Heart left ventricle (tissue), 16 donors: ENCODE measurements at regions not wholly inside any gene's neighbourhood (a gene's known extent, or its start where the extent isn't known, plus 50 kb on each side); places are given as distances from the start of the nearest gene placed in this dataset.

Source experiments
- ATAC-seq, 4 donors: fragments of 200-7000 bp; cut with Tn5 transposase; one replicate each; pipeline ENCODE4 v1.9.1; 2020 to 2022; ENCODE audit warnings: moderate library complexity in 4 of 4, mild to moderate bottlenecking in 3 of 4, moderate number of reproducible peaks in 1 of 4
- DNase-seq, 5 donors: peaks; one replicate each; pipeline ENCODE4 v3.0.0-alpha.2; 2020
- H3K27ac ChIP-seq, 12 donors: fragments of 200-600 bp; sonication (generic) in 4 of 12; one replicate each; pipeline versions ENCODE4 v1.5.0 to v1.8.0; 2016 to 2022; ENCODE audit warnings: mild to moderate bottlenecking in 2 of 12
- H3K27me3 ChIP-seq, 9 donors: fragments of 200-600 bp; sonication (generic) in 2 of 9; one replicate each; pipeline versions ENCODE4 v1.5.1 to v1.8.0; 2016 to 2022; ENCODE audit warnings: mild to moderate bottlenecking in 3 of 9
- H3K36me3 ChIP-seq, 9 donors: fragments of 200-600 bp; sonication (generic) in 2 of 9; one replicate each; pipeline versions ENCODE4 v1.5.0 to v1.8.0; 2018 to 2022; ENCODE audit warnings: mild to moderate bottlenecking in 2 of 9
- H3K4me1 ChIP-seq, 12 donors: fragments of 200-600 bp; sonication (generic) in 4 of 12; one replicate each; pipeline versions ENCODE4 v1.5.0 to v1.8.0; 2016 to 2022; ENCODE audit warnings: mild to moderate bottlenecking in 3 of 12
- H3K4me3 ChIP-seq, 12 donors: fragments of 200-600 bp; sonication (generic) in 4 of 12; one replicate each; pipeline versions ENCODE4 v1.5.0 to v1.8.0; 2017 to 2022; ENCODE audit warnings: mild to moderate bottlenecking in 9 of 12, moderate library complexity in 4 of 12
- H3K9me3 ChIP-seq, 12 donors: fragments of 200-600 bp; sonication (generic) in 4 of 12; one replicate each; pipeline versions ENCODE4 v1.5.0 to v1.8.0; 2016 to 2022; ENCODE audit warnings: mild to moderate bottlenecking in 1 of 12
- CTCF ChIP-seq, 12 donors: fragments of 200-600 bp; sonication (generic) in 4 of 12; IDR thresholded peaks; one replicate each; pipeline versions ENCODE4 v1.5.0 to v1.8.0; 2018 to 2022; ENCODE audit warnings: antibody characterized with exemption in 12 of 12, mild to moderate bottlenecking in 5 of 12
- POLR2A ChIP-seq, 2 donors: fragments of 450-650 bp; IDR thresholded peaks; one replicate each; pipeline ENCODE4 v1.6.1; 2017; ENCODE audit warnings: antibody characterized with exemption in 2 of 2, mild to moderate bottlenecking in 2 of 2, moderate library complexity in 2 of 2
- whole genome bisulfite sequencing, 4 donors: extraction: QIAGEN DNeasy Blood & Tissue Kit in 2 of 4; methylation state at CpG; one replicate each; pipeline versions ENCODE4 v1.1.5 to v1.1.7; 2013 to 2018; 5-methylcytosine and 5-hydroxymethylcytosine counted together
- intact Hi-C, 10 donors: fragments of 100-400 bp; cut with DNase I; formaldehyde crosslinking; loops; one replicate each; pipeline versions ENCODE4 v1.11.1 to v1.14.2; 2022
- donor health status: ischemic (EF 13 %, LVEDD 7.1; RV severe dilation, severe dysfunction).
- donor health status: healthy with polysubstance abuse.
- donor health status: DM: no; HTN: yes; CAD: no.
- donor health status: DM: no; HTN: no; CAD: no.
- donor health status: ischemic (EF 25% LVEDD 6.9; RV normal size, moderate dysfunction).
- donor health status: ischemic (EF 25% LVEDD 5.7; RV mildly dilated, moderate dysfunction).
- donor health status: healthy.
- donor health status: DM: yes; HTN: yes; CAD: no.
- donor health status: ischemic (EF 35%, LVEDD 5.7; RV mildly dilated, moderate dysfunction).
- donor health status: nonischemic (EF 11% LVEDD 7.7; RV severe dilation, severe dysfunction).
- donor health status: DM: yes; HTN: yes; CAD: no.
- donor health status: PGD.
- donor health status: ischemic (EF 29% LVEDD 5.4; RV normal size, mild dysfunction).
- donor health status: nonischemic (EF 23%, LVEDD 6.1; RV moderate dilation, normal function).

- H3K4me3 ChIP-seq = no peak overlapping the region
These were observed 366.7 kb downstream of the NUP35 start for GRCh38 chr2:183490914-183491313.

GRCh38 chr2:183493040-183493439 lies 368.8 kb downstream of the NUP35 start:
- Histone ChIP-seq H3K4me1 (peaks cover 0 to 11% (median 2%) of the 10 kb centered on the region in 12 donors), H3K27ac (no peak overlapping the region), H3K27me3 (no peaks in the 10 kb centered on the region), H3K36me3 (no peaks in the 10 kb centered on the region), H3K4me3 (no peak overlapping the region), H3K9me3 (no peaks in the 10 kb centered on the region)
- WGBS, 4 donors = 68 to 80% (median 75%) methylated on average over 5 of the region's 5 CpGs
- intact Hi-C loops = no loop called here
- ATAC-seq (no peak), DNase-seq (no peak)
- TF ChIP-seq CTCF (IDR thresholded peaks at IDR 0.05) = no peak
- TF ChIP-seq POLR2A (IDR thresholded peaks at IDR 0.05) = no peak

More at GRCh38 chr2:183490914-183491313, 366.7 kb downstream of the NUP35 start:
- ATAC-seq (peak in 3 of 4 donors; percentile 37 to 91 (median 85)), DNase-seq (peak in 4 of 5 donors; percentile 10 to 62 (median 52))
- no peaks in the 10 kb centered on the region for H3K36me3 ChIP-seq
- TF ChIP-seq POLR2A (IDR thresholded peaks at IDR 0.05) (no peak), CTCF (IDR thresholded peaks at IDR 0.05) (peak in 1 of 12 donors; percentile 7)
- H3K27ac ChIP-seq = peak overlapping the region in 1 of 12 donors; percentile 34
- no peaks in the 10 kb centered on the region for H3K27me3 ChIP-seq
- peaks cover 0 to 11% (median 2%) of the 10 kb centered on the region in 12 donors for H3K4me1 ChIP-seq
- WGBS, 4 donors = 24 to 26% (median 24%) methylated on average over 2 of the region's 2 CpGs
- no peaks in the 10 kb centered on the region for H3K9me3 ChIP-seq
- intact Hi-C loops = no loop called here

GRCh38 chr2:183495079-183495478 lies 370.8 kb downstream of the NUP35 start:
- 78 to 93% (median 81%) methylated on average over 2 of the region's 2 CpGs for WGBS, 4 donors
- no peak for DNase-seq
- peaks cover 0 to 4% (median 0%) of the 10 kb centered on the region in 12 donors for H3K9me3 ChIP-seq
- no peak for ATAC-seq
- H3K27ac ChIP-seq = no peak overlapping the region
- no peaks in the 10 kb centered on the region for H3K36me3 ChIP-seq
- no peak for TF ChIP-seq POLR2A (IDR thresholded peaks at IDR 0.05)
- TF ChIP-seq CTCF (IDR thresholded peaks at IDR 0.05) = no peak
- intact Hi-C loops = no loop called here
- H3K4me3 ChIP-seq = no peak overlapping the region
- peaks cover 0 to 11% (median 2%) of the 10 kb centered on the region in 12 donors for H3K4me1 ChIP-seq
- no peaks in the 10 kb centered on the region for H3K27me3 ChIP-seq

- Histone ChIP-seq H3K36me3 (no peaks in the 10 kb centered on the region), H3K4me1 (peaks cover 0 to 9% (median 2%) of the 10 kb centered on the region in 12 donors), H3K9me3 (peaks cover 0 to 9% (median 3%) of the 10 kb centered on the region in 12 donors), H3K27ac (no peak overlapping the region), H3K27me3 (no peaks in the 10 kb centered on the region), H3K4me3 (no peak overlapping the region)
- intact Hi-C loops = no loop called here
- no peak for DNase-seq
- ATAC-seq = no peak
- 47 to 64% (median 55%) methylated on average over 3 of the region's 3 CpGs for WGBS, 4 donors
- TF ChIP-seq CTCF (IDR thresholded peaks at IDR 0.05) (no peak), POLR2A (IDR thresholded peaks at IDR 0.05) (no peak)
These were observed 371.5 kb downstream of the NUP35 start for GRCh38 chr2:183495589-183496267.
